OCI-LY1 (cell line): ENCODE measurements at regions not wholly inside any gene's neighbourhood (a gene's known extent, or its start where the extent isn't known, plus 50 kb on each side); places are given as distances from the start of the nearest gene placed in this dataset.

Experiments used
- H2AFZ ChIP-seq: fragments of 200-600 bp; sonication (generic), shearing (Covaris generic); 2 replicates; pipeline ENCODE4 v1.6.0; 2014; ENCODE audit warnings: antibody characterized with exemption, mild to moderate bottlenecking, low read length
- H3F3A ChIP-seq: fragments of 200-600 bp; sonication (generic), shearing (Covaris generic); 2 replicates; pipeline ENCODE4 v1.6.0; 2014; ENCODE audit warnings: mild to moderate bottlenecking, antibody characterized with exemption, low read length, moderate library complexity; ENCODE audit not compliant: insufficient read depth
- H3K27ac ChIP-seq: fragments of 200-600 bp; sonication (generic); 2 replicates; pipeline ENCODE4 v1.5.1; 2014; ENCODE audit warnings: low read length, mixed run types, mild to moderate bottlenecking, low read depth; ENCODE audit not compliant: poor library complexity, severe bottlenecking
- H3K27me3 ChIP-seq: fragments of 200-600 bp; sonication (generic); 2 replicates; pipeline ENCODE4 v1.6.0; 2014; ENCODE audit warnings: antibody characterized with exemption, mild to moderate bottlenecking, low read length, moderate library complexity; ENCODE audit not compliant: insufficient read depth
- H3K36me3 ChIP-seq: fragments of 200-600 bp; sonication (generic); 2 replicates; pipeline ENCODE4 v1.6.1; 2014; ENCODE audit warnings: mild to moderate bottlenecking, antibody characterized with exemption, low read length, moderate library complexity, mixed read lengths; ENCODE audit not compliant: insufficient read depth
- H3K4me1 ChIP-seq: fragments of 200-600 bp; sonication (generic); 2 replicates; pipeline ENCODE4 v1.5.1; 2014; ENCODE audit warnings: mild to moderate bottlenecking, low read length, moderate library complexity; ENCODE audit not compliant: insufficient read depth, severe bottlenecking
- H3K4me2 ChIP-seq: fragments of 200-600 bp; sonication (generic), shearing (Covaris generic); 2 replicates; pipeline ENCODE4 v1.6.1; 2014; ENCODE audit warnings: low read length
- H3K4me3 ChIP-seq: fragments of 200-600 bp; sonication (generic); 2 replicates; pipeline ENCODE4 v1.5.1; 2014; ENCODE audit warnings: low read length, low read depth, mild to moderate bottlenecking, mixed read lengths; ENCODE audit not compliant: poor library complexity, severe bottlenecking
- H3K79me2 ChIP-seq: fragments of 200-600 bp; shearing (Covaris generic); 2 replicates; pipeline ENCODE4 v1.6.1; 2016; ENCODE audit warnings: mixed run types, low read length, mixed read lengths; ENCODE audit not compliant: insufficient read depth
- H3K9ac ChIP-seq: fragments of 200-600 bp; sonication (generic), shearing (Covaris generic); 2 replicates; pipeline ENCODE4 v1.6.1; 2014; ENCODE audit warnings: mild to moderate bottlenecking, low read length, mixed read lengths
- H3K9me2 ChIP-seq: fragments of 200-600 bp; sonication (generic), shearing (Covaris generic); 2 replicates; pipeline ENCODE4 v1.6.1; 2014; ENCODE audit warnings: low read depth, mild to moderate bottlenecking, low read length, mixed read lengths
- H3K9me3 ChIP-seq: fragments of 200-600 bp; shearing (Covaris generic); 2 replicates; pipeline ENCODE4 v1.6.1; 2014; ENCODE audit warnings: low read length, mixed read lengths
- H4K20me1 ChIP-seq: fragments of 200-600 bp; sonication (generic), shearing (Covaris generic); 2 replicates; pipeline ENCODE4 v1.6.0; 2016; ENCODE audit warnings: mild to moderate bottlenecking, low read length; ENCODE audit not compliant: insufficient read depth
- EZH2 ChIP-seq: fragments of 200-600 bp; sonication (generic), shearing (Covaris generic); IDR thresholded peaks from 2 replicates; pipeline ENCODE4 v1.8.0; 2017; ENCODE audit warnings: borderline replicate concordance, mixed run types, mild to moderate bottlenecking, antibody characterized with exemption, low read length, moderate library complexity, mixed read lengths
- TF ChIP-seq, protein P1 (sequence below): fragments of 200-600 bp; sonication (generic), shearing (Covaris generic); IDR thresholded peaks from 2 replicates; pipeline ENCODE4 v1.5.1; 2017; ENCODE audit warnings: mild to moderate bottlenecking, antibody characterized with exemption, low read length, moderate library complexity, mixed read lengths

DNA sequence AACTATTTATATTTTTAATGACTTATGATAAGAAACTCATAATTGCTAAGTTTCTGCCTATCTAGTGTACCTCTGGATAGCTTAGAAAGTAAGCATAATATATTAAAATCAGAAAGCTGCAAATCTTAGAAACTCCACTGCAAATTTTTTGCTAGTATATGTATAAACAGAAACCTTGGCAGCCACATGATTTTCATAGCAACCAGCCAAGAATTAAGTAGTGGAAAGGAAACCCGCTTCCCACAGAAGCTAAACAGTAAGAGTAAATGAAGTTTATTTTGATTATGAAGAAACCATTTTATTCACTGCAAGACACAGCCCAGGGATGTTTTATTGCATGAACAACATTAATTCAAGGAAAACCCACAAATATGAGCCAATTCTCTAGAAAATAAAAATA lies 872.5 kb upstream of the ADGRL3 start:
- Histone ChIP-seq H2AFZ (no peak overlapping the region), H3K36me3 (no peaks in the 10 kb centered on the region), H3K9me3 (no peaks in the 10 kb centered on the region), H3K27me3 (no peaks in the 10 kb centered on the region), H3K9ac (no peak overlapping the region), H3F3A (no peaks in the 10 kb centered on the region), H3K4me3 (no peak overlapping the region), H3K4me1 (no peaks in the 10 kb centered on the region), H3K79me2 (no peaks in the 10 kb centered on the region), H4K20me1 (no peaks in the 10 kb centered on the region), H3K4me2 (no peak overlapping the region), H3K9me2 (no peaks in the 10 kb centered on the region), H3K27ac (no peak overlapping the region)
- no peak for TF ChIP-seq EZH2
- TF ChIP-seq, protein P1, sequence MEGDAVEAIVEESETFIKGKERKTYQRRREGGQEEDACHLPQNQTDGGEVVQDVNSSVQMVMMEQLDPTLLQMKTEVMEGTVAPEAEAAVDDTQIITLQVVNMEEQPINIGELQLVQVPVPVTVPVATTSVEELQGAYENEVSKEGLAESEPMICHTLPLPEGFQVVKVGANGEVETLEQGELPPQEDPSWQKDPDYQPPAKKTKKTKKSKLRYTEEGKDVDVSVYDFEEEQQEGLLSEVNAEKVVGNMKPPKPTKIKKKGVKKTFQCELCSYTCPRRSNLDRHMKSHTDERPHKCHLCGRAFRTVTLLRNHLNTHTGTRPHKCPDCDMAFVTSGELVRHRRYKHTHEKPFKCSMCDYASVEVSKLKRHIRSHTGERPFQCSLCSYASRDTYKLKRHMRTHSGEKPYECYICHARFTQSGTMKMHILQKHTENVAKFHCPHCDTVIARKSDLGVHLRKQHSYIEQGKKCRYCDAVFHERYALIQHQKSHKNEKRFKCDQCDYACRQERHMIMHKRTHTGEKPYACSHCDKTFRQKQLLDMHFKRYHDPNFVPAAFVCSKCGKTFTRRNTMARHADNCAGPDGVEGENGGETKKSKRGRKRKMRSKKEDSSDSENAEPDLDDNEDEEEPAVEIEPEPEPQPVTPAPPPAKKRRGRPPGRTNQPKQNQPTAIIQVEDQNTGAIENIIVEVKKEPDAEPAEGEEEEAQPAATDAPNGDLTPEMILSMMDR: no peak

DNA sequence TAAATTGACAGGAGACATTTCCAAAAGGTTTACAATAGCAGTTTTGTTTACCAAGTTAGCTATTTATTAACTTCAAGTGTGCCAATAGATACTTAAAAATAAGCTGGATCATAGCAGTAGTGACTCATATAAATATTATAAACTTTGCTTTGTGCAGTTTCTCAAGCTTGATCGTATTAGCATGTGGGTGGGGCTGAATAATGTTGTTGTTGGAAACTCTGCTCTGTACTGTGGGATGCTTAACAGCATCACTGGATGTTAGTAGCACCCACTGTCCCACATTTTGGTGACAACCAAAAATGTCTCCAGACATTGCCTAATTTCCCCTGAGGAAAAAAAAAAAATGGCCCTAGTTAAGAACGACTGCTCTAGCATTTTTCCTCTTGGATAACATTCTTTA lies 855.2 kb upstream of the ADGRL3 start:
- no peak overlapping the region for H3K4me2 ChIP-seq
- TF ChIP-seq, protein P1: no peak
- no peak for TF ChIP-seq EZH2
- H3K27me3 ChIP-seq: no peaks in the 10 kb centered on the region

DNA sequence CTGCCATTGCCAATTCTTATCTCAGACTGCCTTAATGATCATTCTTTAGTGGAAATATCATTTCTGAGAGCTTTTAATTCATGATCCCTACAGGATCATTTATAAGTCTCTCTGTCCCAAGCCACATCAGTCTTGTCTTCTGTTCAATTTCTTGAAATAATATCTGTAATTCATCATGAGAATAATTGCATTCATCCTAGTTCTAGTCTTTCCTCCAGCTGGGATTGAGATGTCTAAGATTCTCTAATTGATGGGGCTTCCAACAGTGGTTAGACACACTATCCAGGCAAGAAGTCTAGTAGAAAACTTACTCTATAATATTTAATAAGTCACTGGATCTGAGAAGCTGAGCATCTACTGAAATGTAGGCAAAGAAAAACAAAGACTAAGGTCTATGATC lies 854.7 kb upstream of the ADGRL3 start:
- TF ChIP-seq, protein P1: no peak
- no peak for TF ChIP-seq EZH2
- Histone ChIP-seq H3K9ac (no peak overlapping the region), H3K4me2 (no peak overlapping the region), H3K27ac (no peak overlapping the region), H3K36me3 (no peaks in the 10 kb centered on the region), H2AFZ (no peak overlapping the region), H3K4me1 (no peaks in the 10 kb centered on the region), H3K9me3 (no peaks in the 10 kb centered on the region), H3K79me2 (no peaks in the 10 kb centered on the region), H3F3A (no peaks in the 10 kb centered on the region), H3K9me2 (no peaks in the 10 kb centered on the region), H3K4me3 (no peak overlapping the region), H3K27me3 (no peaks in the 10 kb centered on the region), H4K20me1 (no peaks in the 10 kb centered on the region)

More for the DNA sequence above, 855.2 kb upstream of the ADGRL3 start:
- no peaks in the 10 kb centered on the region for H4K20me1 ChIP-seq
- no peaks in the 10 kb centered on the region for H3K9me3 ChIP-seq
- H3K79me2 ChIP-seq: no peaks in the 10 kb centered on the region
- H3K4me3 ChIP-seq: no peak overlapping the region
- no peak overlapping the region for H3K27ac ChIP-seq
- no peaks in the 10 kb centered on the region for H3K36me3 ChIP-seq
- H3K4me1 ChIP-seq: no peaks in the 10 kb centered on the region
- H3F3A ChIP-seq: no peaks in the 10 kb centered on the region
- H3K9me2 ChIP-seq: no peaks in the 10 kb centered on the region
- no peak overlapping the region for H3K9ac ChIP-seq
- no peak overlapping the region for H2AFZ ChIP-seq
